ENCODE measurements at regions not wholly inside any gene's neighbourhood (a gene's known extent, or its start where the extent isn't known, plus 50 kb on each side); places are given as distances from the start of the nearest gene placed in this dataset.

GRCh38 chr11:86735451-86736290 is 63.3 kb upstream of the ME3 start:
- no peak for TF ChIP-seq CTCF (IDR thresholded peaks at IDR 0.05; ENCODE audit: low read depth, low read length)
- TF ChIP-seq POLR2A (IDR thresholded peaks at IDR 0.05; ENCODE audit: extremely low read depth, insufficient read length): no peak
- TF ChIP-seq MYC (IDR thresholded peaks at IDR 0.05; ENCODE audit: low read depth, low read length): no peak
